Testis (tissue), 2 donors: ENCODE measurements at regions not wholly inside any gene's neighbourhood (a gene's known extent, or its start where the extent isn't known, plus 50 kb on each side); places are given as distances from the start of the nearest gene placed in this dataset.

Experiments
- DNase-seq: peaks from one replicate; pipeline ENCODE4 v3.0.0-alpha.2; 2019
- H3K27ac ChIP-seq, 2 donors: fragments of 200-600 bp; sonication (generic); one replicate each; pipeline ENCODE4 v1.5.1; 2019
- H3K27me3 ChIP-seq: fragments of 200-600 bp; sonication (generic); one replicate; pipeline ENCODE4 v1.5.1; 2019
- H3K36me3 ChIP-seq: fragments of 200-600 bp; sonication (generic); one replicate; pipeline ENCODE4 v1.5.1; 2017; ENCODE audit warnings: low read depth; ENCODE audit errors: missing control alignments
- H3K4me1 ChIP-seq: fragments of 200-600 bp; sonication (generic); one replicate; pipeline ENCODE4 v1.5.1; 2019
- H3K4me3 ChIP-seq, 2 donors: fragments of 200-600 bp; sonication (generic); one replicate each; pipeline ENCODE4 v1.5.1; 2017 to 2019
- H3K9me3 ChIP-seq: fragments of 200-600 bp; sonication (generic); one replicate; pipeline ENCODE4 v1.5.1; 2017
- CTCF ChIP-seq, 3 experiments: fragments of 450-650 bp in 2 of 3; fragments of 200-600 bp in 1 of 3; sonication (generic) in 1 of 3; IDR thresholded peaks; one replicate each; pipeline ENCODE4 v1.5.1; 2016 to 2019; ENCODE audit warnings: antibody characterized with exemption in 3 of 3, mild to moderate bottlenecking in 2 of 3, moderate library complexity in 1 of 3
- POLR2A ChIP-seq: fragments of 450-650 bp; IDR thresholded peaks from one replicate; pipeline ENCODE4 v1.6.1; 2017; ENCODE audit warnings: antibody characterized with exemption, mild to moderate bottlenecking, moderate library complexity
- WGBS, 2 donors: methylation state at CpG; one replicate each; pipeline ENCODE4 v1.1.5; 2018; 5-methylcytosine and 5-hydroxymethylcytosine counted together
- intact Hi-C: fragments of 100-400 bp; cut with DNase I; formaldehyde crosslinking; loops from one replicate; pipeline ENCODE4 v1.15.1; 2023; ENCODE audit warnings: low total_unique reads

GRCh38 chr10:75329190-75329745 lies 72.3 kb downstream of the ZNF503 start:
- no peak for DNase-seq
- no peaks in the 10 kb centered on the region for H3K27me3 ChIP-seq
- H3K36me3 ChIP-seq: no peaks in the 10 kb centered on the region
- 40 to 56% methylated on average over 2 of the region's 2 CpGs for WGBS, 2 donors
- no peak overlapping the region for H3K4me3 ChIP-seq
- no peak overlapping the region for H3K27ac ChIP-seq
- intact Hi-C loops: no loop called here
- H3K4me1 ChIP-seq: no peaks in the 10 kb centered on the region
- H3K9me3 ChIP-seq: no peaks in the 10 kb centered on the region
- no peak for TF ChIP-seq CTCF (IDR thresholded peaks at IDR 0.05)
- no peak for TF ChIP-seq POLR2A

GRCh38 chr10:75326306-75326705 lies 75.3 kb downstream of the ZNF503 start:
- intact Hi-C loops: no loop called here
- DNase-seq: no peak
- H3K4me3 ChIP-seq: no peak overlapping the region
- H3K4me1 ChIP-seq: no peaks in the 10 kb centered on the region
- TF ChIP-seq CTCF (IDR thresholded peaks at IDR 0.05) (no peak), POLR2A (no peak)
- H3K36me3 ChIP-seq: no peaks in the 10 kb centered on the region
- H3K9me3 ChIP-seq: no peaks in the 10 kb centered on the region
- no peak overlapping the region for H3K27ac ChIP-seq
- no peaks in the 10 kb centered on the region for H3K27me3 ChIP-seq

- H3K36me3 ChIP-seq: no peaks in the 10 kb centered on the region
- no peaks in the 10 kb centered on the region for H3K27me3 ChIP-seq
- no peak for TF ChIP-seq POLR2A
- TF ChIP-seq CTCF (IDR thresholded peaks at IDR 0.05): no peak
- intact Hi-C loops: no loop called here
- H3K4me3 ChIP-seq: no peak overlapping the region
- H3K27ac ChIP-seq: no peak overlapping the region
- no peak for DNase-seq
- no peaks in the 10 kb centered on the region for H3K4me1 ChIP-seq
- no peaks in the 10 kb centered on the region for H3K9me3 ChIP-seq
Observed at GRCh38 chr10:75319274-75319673, 82.3 kb downstream of the ZNF503 start.

GRCh38 chr10:75314570-75314969 lies 78.8 kb upstream of the COMTD1 start:
- intact Hi-C loops: no loop called here
- no peak overlapping the region for H3K4me3 ChIP-seq
- TF ChIP-seq CTCF (IDR thresholded peaks at IDR 0.05): no peak
- no peak for TF ChIP-seq POLR2A
- H3K27ac ChIP-seq: no peak overlapping the region
- H3K9me3 ChIP-seq: no peaks in the 10 kb centered on the region
- DNase-seq: no peak
- no peaks in the 10 kb centered on the region for H3K36me3 ChIP-seq
- no peaks in the 10 kb centered on the region for H3K4me1 ChIP-seq
- H3K27me3 ChIP-seq: no peaks in the 10 kb centered on the region
- whole genome bisulfite sequencing, 2 donors: 86 to 100% methylated on average over 1 of the region's 1 CpG

- H3K9me3 ChIP-seq: no peaks in the 10 kb centered on the region
- DNase-seq: no peak
- intact Hi-C loops: no loop called here
- TF ChIP-seq POLR2A: no peak
- TF ChIP-seq CTCF (IDR thresholded peaks at IDR 0.05): no peak
- no peaks in the 10 kb centered on the region for H3K27me3 ChIP-seq
- H3K27ac ChIP-seq: no peak overlapping the region
- no peaks in the 10 kb centered on the region for H3K36me3 ChIP-seq
- no peak overlapping the region for H3K4me3 ChIP-seq
- H3K4me1 ChIP-seq: no peaks in the 10 kb centered on the region
Observed at GRCh38 chr10:75312440-75312839, 76.7 kb upstream of the COMTD1 start.
